ENCODE measurements at regions not wholly inside any gene's neighbourhood (a gene's known extent, or its start where the extent isn't known, plus 50 kb on each side); places are given as distances from the start of the nearest gene placed in this dataset.

DNA sequence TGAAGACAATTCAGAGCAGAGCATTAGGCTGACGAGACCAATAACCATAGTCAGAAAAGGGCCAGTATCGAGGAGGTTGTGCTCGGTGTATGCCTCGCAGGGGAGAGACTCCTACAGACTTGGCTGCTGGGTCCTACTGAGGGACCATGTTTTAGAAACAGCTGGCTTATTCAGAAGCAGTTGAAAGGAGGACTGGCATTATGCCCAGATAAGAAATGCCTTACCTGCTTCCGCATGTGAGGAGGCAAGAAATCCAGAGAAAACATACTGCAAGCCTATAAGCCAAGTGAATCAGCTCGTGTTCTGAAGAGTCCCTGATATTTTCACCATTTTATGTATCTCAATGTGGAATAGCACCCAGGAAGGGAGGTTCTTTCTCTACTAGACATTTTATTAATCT lies 434.7 kb downstream of the GRB14 start:
- TF ChIP-seq EZH2 (IDR thresholded peaks at IDR 0.05) (no peak), POLR2AphosphoS5 (IDR thresholded peaks at IDR 0.05; ENCODE audit: low read depth, low read length) (no peak), RAD21 (IDR thresholded peaks at IDR 0.05; ENCODE audit: low read depth) (no peak), POLR2A (IDR thresholded peaks at IDR 0.05; ENCODE audit: borderline replicate concordance, extremely low read depth, insufficient read depth, insufficient read length) (no peak), EZH2phosphoT487 (IDR thresholded peaks at IDR 0.05; ENCODE audit: borderline replicate concordance) (no peak), SP1 (IDR thresholded peaks at IDR 0.05; ENCODE audit: low read depth) (no peak), FOSL1 (IDR thresholded peaks at IDR 0.05; ENCODE audit: low read depth) (no peak), ZNF274 (IDR thresholded peaks at IDR 0.05; ENCODE audit: low read depth, low read length) (no peak), SIN3A (IDR thresholded peaks at IDR 0.05; ENCODE audit: low read depth) (no peak), ELF1 (IDR thresholded peaks at IDR 0.05; ENCODE audit: borderline replicate concordance, low read depth) (no peak)
- TF ChIP-seq, protein P1, sequence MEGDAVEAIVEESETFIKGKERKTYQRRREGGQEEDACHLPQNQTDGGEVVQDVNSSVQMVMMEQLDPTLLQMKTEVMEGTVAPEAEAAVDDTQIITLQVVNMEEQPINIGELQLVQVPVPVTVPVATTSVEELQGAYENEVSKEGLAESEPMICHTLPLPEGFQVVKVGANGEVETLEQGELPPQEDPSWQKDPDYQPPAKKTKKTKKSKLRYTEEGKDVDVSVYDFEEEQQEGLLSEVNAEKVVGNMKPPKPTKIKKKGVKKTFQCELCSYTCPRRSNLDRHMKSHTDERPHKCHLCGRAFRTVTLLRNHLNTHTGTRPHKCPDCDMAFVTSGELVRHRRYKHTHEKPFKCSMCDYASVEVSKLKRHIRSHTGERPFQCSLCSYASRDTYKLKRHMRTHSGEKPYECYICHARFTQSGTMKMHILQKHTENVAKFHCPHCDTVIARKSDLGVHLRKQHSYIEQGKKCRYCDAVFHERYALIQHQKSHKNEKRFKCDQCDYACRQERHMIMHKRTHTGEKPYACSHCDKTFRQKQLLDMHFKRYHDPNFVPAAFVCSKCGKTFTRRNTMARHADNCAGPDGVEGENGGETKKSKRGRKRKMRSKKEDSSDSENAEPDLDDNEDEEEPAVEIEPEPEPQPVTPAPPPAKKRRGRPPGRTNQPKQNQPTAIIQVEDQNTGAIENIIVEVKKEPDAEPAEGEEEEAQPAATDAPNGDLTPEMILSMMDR (IDR thresholded peaks at IDR 0.05 in 2 of 3, conservative IDR thresholded peaks at IDR 0.05 in 1 of 3; ENCODE audit: borderline replicate concordance in 1 of 3, insufficient read depth in 1 of 3, low read depth in 2 of 3, low read length in 2 of 3) = no peak
- TF ChIP-seq, protein P2, sequence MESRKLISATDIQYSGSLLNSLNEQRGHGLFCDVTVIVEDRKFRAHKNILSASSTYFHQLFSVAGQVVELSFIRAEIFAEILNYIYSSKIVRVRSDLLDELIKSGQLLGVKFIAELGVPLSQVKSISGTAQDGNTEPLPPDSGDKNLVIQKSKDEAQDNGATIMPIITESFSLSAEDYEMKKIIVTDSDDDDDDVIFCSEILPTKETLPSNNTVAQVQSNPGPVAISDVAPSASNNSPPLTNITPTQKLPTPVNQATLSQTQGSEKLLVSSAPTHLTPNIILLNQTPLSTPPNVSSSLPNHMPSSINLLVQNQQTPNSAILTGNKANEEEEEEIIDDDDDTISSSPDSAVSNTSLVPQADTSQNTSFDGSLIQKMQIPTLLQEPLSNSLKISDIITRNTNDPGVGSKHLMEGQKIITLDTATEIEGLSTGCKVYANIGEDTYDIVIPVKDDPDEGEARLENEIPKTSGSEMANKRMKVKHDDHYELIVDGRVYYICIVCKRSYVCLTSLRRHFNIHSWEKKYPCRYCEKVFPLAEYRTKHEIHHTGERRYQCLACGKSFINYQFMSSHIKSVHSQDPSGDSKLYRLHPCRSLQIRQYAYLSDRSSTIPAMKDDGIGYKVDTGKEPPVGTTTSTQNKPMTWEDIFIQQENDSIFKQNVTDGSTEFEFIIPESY (IDR thresholded peaks at IDR 0.05; ENCODE audit: extremely low read depth, insufficient replicate concordance, low read length) = no peak
- TF ChIP-seq, protein P3, sequence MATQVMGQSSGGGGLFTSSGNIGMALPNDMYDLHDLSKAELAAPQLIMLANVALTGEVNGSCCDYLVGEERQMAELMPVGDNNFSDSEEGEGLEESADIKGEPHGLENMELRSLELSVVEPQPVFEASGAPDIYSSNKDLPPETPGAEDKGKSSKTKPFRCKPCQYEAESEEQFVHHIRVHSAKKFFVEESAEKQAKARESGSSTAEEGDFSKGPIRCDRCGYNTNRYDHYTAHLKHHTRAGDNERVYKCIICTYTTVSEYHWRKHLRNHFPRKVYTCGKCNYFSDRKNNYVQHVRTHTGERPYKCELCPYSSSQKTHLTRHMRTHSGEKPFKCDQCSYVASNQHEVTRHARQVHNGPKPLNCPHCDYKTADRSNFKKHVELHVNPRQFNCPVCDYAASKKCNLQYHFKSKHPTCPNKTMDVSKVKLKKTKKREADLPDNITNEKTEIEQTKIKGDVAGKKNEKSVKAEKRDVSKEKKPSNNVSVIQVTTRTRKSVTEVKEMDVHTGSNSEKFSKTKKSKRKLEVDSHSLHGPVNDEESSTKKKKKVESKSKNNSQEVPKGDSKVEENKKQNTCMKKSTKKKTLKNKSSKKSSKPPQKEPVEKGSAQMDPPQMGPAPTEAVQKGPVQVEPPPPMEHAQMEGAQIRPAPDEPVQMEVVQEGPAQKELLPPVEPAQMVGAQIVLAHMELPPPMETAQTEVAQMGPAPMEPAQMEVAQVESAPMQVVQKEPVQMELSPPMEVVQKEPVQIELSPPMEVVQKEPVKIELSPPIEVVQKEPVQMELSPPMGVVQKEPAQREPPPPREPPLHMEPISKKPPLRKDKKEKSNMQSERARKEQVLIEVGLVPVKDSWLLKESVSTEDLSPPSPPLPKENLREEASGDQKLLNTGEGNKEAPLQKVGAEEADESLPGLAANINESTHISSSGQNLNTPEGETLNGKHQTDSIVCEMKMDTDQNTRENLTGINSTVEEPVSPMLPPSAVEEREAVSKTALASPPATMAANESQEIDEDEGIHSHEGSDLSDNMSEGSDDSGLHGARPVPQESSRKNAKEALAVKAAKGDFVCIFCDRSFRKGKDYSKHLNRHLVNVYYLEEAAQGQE (IDR thresholded peaks at IDR 0.05; ENCODE audit: low read depth) = no peak
- TF ChIP-seq, protein P4, sequence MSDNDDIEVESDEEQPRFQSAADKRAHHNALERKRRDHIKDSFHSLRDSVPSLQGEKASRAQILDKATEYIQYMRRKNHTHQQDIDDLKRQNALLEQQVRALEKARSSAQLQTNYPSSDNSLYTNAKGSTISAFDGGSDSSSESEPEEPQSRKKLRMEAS (IDR thresholded peaks at IDR 0.05) = no peak
